SK-N-SH treated with all-trans-retinoic acid at 6 μM for 48 hours (cell line): ENCODE measurements at regions not wholly inside any gene's neighbourhood (a gene's known extent, or its start where the extent isn't known, plus 50 kb on each side); places are given as distances from the start of the nearest gene placed in this dataset.

ENCODE experiments used
- PPARA ChIP-seq: fragments of 250-450 bp; sonication (Bioruptor Pico); IDR thresholded peaks from 2 replicates; pipeline ENCODE4 v1.5.0; 2020; ENCODE audit warnings: mild to moderate bottlenecking, borderline replicate concordance
- TOX ChIP-seq: fragments of 250-450 bp; sonication (Bioruptor Pico); IDR thresholded peaks from 2 replicates; pipeline ENCODE4 v1.8.0; 2021; ENCODE audit warnings: mild to moderate bottlenecking, moderate library complexity, borderline replicate concordance
- ZFP3 ChIP-seq: fragments of 250-450 bp; sonication (Bioruptor Pico); IDR thresholded peaks from 2 replicates; pipeline ENCODE4 v1.5.0; 2020; ENCODE audit warnings: mild to moderate bottlenecking, moderate library complexity
- ZFP30 ChIP-seq: fragments of 450-650 bp; formaldehyde crosslinking; IDR thresholded peaks from 2 replicates; pipeline ENCODE4 v1.5.0; 2022; ENCODE audit warnings: mild to moderate bottlenecking, moderate library complexity
- TF ChIP-seq, protein P1 (sequence below): fragments of 250-450 bp; sonication (Bioruptor Pico); IDR thresholded peaks from 2 replicates; pipeline ENCODE4 v1.8.0; 2020; ENCODE audit warnings: mild to moderate bottlenecking, moderate library complexity, borderline replicate concordance
- TF ChIP-seq, protein P2 (sequence below): fragments of 250-450 bp; sonication (Bioruptor Pico); IDR thresholded peaks from 2 replicates; pipeline ENCODE4 v1.5.1; 2021; ENCODE audit warnings: mild to moderate bottlenecking, moderate library complexity
- TF ChIP-seq, protein P3 (sequence below): fragments of 250-450 bp; sonication (Bioruptor Pico); IDR thresholded peaks from 2 replicates; pipeline ENCODE4 v1.5.1; 2020; ENCODE audit warnings: low read depth, mild to moderate bottlenecking, moderate library complexity

DNA sequence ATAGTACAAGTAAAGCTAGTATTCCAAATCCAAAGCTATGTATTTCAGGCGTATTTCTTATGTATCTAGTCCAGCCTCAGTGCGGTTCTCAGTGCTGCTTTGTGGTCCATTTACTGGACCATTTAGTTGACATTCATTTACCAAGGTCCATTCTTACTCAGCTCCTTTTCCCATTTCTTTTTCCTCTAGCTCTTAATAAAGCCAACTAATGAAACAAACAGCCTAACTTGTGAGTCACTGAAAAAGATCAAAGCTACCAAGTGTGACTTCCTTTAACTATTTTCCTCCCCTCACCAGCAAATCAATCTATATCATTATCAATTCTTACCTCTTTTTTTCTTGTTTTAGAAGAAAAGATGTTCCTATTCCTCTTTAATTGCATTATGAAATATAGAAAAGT lies 64.0 kb downstream of the CYB561 start:
- TF ChIP-seq, protein P1, sequence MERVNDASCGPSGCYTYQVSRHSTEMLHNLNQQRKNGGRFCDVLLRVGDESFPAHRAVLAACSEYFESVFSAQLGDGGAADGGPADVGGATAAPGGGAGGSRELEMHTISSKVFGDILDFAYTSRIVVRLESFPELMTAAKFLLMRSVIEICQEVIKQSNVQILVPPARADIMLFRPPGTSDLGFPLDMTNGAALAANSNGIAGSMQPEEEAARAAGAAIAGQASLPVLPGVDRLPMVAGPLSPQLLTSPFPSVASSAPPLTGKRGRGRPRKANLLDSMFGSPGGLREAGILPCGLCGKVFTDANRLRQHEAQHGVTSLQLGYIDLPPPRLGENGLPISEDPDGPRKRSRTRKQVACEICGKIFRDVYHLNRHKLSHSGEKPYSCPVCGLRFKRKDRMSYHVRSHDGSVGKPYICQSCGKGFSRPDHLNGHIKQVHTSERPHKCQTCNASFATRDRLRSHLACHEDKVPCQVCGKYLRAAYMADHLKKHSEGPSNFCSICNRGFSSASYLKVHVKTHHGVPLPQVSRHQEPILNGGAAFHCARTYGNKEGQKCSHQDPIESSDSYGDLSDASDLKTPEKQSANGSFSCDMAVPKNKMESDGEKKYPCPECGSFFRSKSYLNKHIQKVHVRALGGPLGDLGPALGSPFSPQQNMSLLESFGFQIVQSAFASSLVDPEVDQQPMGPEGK = no peak
- no peak for TF ChIP-seq PPARA (CRISPR knock-in tag)
- no peak for TF ChIP-seq ZFP30 (CRISPR knock-in tag)
- TF ChIP-seq ZFP3 = 0 out of 2 replicates have a peak, but pooled peaks have one; percentile 21
- TF ChIP-seq, protein P2, sequence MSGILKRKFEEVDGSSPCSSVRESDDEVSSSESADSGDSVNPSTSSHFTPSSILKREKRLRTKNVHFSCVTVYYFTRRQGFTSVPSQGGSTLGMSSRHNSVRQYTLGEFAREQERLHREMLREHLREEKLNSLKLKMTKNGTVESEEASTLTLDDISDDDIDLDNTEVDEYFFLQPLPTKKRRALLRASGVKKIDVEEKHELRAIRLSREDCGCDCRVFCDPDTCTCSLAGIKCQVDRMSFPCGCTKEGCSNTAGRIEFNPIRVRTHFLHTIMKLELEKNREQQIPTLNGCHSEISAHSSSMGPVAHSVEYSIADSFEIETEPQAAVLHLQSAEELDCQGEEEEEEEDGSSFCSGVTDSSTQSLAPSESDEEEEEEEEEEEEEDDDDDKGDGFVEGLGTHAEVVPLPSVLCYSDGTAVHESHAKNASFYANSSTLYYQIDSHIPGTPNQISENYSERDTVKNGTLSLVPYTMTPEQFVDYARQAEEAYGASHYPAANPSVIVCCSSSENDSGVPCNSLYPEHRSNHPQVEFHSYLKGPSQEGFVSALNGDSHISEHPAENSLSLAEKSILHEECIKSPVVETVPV (CRISPR knock-in tag) = no peak
- TF ChIP-seq, protein P3, sequence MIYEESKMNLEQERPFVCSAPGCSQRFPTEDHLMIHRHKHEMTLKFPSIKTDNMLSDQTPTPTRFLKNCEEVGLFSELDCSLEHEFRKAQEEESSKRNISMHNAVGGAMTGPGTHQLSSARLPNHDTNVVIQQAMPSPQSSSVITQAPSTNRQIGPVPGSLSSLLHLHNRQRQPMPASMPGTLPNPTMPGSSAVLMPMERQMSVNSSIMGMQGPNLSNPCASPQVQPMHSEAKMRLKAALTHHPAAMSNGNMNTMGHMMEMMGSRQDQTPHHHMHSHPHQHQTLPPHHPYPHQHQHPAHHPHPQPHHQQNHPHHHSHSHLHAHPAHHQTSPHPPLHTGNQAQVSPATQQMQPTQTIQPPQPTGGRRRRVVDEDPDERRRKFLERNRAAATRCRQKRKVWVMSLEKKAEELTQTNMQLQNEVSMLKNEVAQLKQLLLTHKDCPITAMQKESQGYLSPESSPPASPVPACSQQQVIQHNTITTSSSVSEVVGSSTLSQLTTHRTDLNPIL (CRISPR knock-in tag) = no peak
- TF ChIP-seq TOX (CRISPR knock-in tag) = no peak
